Dedifferentiated amniotic fluid mesenchymal stem cell (primary cell): ENCODE measurements at regions not wholly inside any gene's neighbourhood (a gene's known extent, or its start where the extent isn't known, plus 50 kb on each side); places are given as distances from the start of the nearest gene placed in this dataset.

Source experiments
- DNase-seq: peaks from one replicate; pipeline ENCODE4 v3.0.0-alpha.2; 2016; ENCODE audit errors: extremely low spot score

GRCh38 chr10:117716889-117717288, 174.3 kb downstream of the EMX2 start:
- no peak for DNase-seq

DNA sequence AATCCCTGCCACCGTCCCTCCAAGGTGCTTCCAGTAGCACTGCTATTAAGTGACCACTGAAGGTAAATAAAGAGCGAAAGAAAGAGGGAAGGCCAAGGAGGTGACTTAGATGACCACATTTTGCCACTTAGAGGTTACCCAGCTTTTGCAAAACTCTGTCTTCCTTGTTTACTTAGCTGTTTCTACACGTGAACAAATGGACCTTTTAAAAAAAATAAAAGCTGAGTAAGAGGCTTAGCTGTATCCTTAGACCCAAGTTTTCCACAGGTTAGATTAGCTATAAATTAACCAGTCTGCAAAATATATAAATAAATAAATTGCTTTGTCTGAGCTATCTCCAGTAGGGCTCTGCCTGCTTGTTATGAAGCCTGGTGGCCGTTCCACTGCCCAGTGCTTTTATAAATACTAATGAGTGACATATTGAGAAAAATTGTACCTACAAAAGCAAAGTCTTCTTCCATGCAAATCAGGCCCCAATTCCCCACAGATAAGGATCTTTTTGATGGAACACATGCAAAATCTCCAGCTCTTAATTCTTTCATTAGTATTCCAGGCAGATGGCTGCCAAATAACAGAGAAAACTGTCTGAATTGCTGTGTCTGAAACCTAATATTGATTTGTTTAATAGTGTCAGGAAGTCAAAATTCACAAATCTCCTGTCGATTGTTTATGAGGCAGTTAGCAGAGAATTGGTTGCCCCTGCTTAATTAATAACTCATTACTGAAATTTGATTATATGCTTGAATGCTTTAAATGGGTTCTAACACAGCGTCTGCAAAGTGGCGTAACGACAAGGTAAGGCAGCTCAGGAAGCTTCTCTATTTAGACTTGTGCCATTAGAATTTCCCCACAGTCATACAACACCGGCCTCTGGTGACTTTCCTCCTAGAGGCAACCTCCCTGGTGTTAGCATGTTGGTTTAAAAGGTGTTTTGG, 176.7 kb downstream of the EMX2 start:
- no peak for DNase-seq

GRCh38 chr10:117720931-117721835, 178.6 kb downstream of the EMX2 start:
- DNase-seq: no peak

- no peak for DNase-seq
Observed at GRCh38 chr10:117721873-117722272, 179.3 kb downstream of the EMX2 start.

- DNase-seq: no peak
Observed at GRCh38 chr10:117723343-117723742, 180.8 kb downstream of the EMX2 start.

DNA sequence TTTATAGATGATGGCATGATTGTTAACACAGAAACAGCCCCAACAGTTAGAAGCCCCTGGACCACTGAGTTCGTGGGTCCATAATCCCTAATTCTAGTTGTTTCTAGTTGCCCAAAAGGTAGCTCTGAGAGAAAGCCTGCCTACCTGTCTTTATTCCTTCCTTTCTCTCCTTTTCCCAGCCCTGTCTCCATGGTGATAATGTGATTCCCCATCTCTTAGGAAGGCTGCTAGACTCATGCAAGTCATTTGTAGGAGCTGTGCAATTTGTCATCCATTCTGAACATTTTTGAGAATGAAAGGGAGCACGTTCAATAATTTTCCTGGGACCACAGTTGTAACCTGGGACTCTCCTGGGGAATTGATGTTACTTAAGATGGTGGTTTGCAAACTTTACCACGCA, 183.4 kb downstream of the EMX2 start:
- DNase-seq: no peak

GRCh38 chr10:117726596-117727295, 184.2 kb downstream of the EMX2 start:
- no peak for DNase-seq

DNA sequence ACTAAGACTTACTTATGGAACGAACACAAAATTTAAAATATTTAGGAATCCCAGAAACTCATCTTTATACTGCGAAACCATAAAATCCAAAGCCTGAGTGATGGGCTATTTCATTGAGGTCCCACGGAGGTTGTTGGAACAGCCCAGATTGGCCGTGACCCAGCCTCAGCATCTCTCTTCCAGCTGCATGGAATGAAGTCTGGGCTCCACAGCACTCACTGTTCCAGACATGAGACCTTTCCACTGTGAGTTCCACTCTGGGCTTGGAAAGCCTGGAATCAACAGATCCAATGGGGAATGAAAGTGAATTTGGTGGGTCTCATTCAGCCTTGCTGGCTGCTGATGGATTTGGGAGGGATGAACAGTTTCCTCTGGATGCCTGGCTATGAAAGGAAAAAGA, 184.9 kb downstream of the EMX2 start:
- DNase-seq: no peak

- DNase-seq: no peak
Observed at GRCh38 chr10:117728087-117728486, 185.5 kb downstream of the EMX2 start.

GRCh38 chr10:117729156-117729555, 186.6 kb downstream of the EMX2 start:
- DNase-seq: no peak

- DNase-seq: no peak
Observed at GRCh38 chr10:117731121-117731791, 188.7 kb downstream of the EMX2 start.

DNA sequence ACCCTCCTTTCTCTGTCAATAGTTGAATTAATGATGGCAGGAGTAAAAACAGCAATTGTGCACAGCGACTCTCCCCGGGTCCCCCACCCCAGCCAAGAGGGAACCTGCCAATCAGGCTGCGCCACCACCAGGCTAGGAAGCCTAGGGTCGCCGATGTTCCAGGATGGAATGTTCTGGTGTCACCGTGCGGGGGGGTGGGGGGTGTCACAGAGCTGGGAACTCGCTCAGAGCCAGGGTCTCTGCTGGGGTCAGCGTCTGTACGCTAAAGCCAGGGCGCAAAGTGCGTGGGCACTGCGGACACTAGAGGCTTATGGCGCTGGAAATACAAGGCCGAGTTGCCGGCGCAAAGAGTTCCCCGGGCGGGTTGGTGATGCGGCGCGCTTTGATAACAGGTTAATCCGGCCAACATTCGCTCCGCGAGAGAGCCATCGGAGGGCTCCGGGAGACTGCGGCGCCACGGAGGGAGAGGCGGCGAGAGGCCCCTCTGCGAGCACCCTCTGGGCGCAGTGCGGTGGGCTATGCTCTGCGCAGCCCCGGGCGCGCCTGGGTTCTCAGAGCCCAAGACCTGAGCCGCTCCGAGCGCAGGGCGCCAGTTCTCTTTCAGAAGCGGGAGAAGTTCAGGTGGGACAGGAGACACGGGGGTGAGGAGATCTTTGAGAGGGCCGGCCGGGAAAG, 192.3 kb downstream of the EMX2 start:
- DNase-seq: no peak

DNA sequence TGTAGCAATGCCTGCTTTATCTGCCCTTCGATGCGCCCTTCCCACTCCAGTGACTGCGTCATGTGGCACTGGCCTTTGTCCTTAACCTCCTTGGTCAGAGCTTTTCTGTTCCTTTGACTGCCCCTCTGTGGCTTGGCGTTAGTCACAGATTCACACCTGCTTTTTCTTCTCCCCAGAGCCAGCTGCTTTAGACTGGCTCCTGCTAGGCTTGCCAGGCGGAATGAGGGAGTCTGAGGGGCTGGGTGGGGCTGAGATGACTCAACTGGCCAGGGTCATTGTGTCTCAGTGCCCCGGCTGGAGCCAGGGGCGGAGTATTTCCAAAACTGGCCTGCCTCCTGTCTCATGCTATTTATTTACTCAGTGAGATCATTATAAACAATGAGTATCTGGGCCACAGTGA, 194.1 kb downstream of the EMX2 start:
- DNase-seq: no peak

DNA sequence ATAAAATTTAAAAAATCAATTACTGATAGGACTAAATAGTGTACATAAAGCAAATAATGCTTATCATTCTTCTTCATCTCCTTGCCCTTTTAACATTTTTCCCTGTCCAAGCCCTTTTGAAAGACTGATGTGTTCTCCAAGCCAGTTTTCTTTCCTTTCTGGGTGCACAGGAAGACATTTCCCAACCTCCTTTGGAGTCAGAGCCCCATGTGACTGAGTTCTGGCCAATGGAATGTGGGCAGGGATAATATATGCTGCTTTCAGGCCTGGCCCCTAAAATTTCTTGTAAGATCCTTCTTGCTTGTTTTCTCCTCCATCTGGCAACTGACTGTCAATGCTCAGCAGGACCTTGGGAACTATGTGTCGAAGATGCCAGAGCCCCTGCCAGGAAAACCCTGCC, 197.5 kb downstream of the EMX2 start:
- DNase-seq: no peak

GRCh38 chr10:117740691-117741222, 198.2 kb downstream of the EMX2 start:
- no peak for DNase-seq

GRCh38 chr10:117741524-117741923, 199.0 kb downstream of the EMX2 start:
- DNase-seq: no peak

GRCh38 chr10:117743509-117743908, 201.0 kb downstream of the EMX2 start:
- no peak for DNase-seq

DNA sequence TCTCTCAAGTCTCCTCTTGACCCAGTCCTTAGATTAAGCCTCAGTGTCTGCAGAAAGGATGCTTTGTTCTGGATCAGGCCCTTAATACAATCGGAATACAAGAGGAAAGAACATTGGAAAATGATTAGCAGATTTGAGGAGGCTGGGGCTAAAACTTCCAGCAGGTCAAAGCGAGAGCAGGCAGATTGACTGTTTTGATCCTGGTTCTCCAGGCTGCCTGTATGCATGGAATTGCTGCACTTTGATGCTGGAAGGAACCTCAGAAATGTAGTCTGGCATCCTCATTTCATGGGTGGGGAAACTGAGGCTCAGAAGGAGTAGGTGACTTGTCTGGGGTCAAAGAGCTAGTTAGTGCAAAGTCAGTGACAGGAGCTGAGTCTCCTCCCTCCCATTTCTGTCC, 202.8 kb downstream of the EMX2 start:
- no peak for DNase-seq

- DNase-seq: no peak
Observed at GRCh38 chr10:117746541-117747448, 204.2 kb downstream of the EMX2 start.

- no peak for DNase-seq
Observed at GRCh38 chr10:117747636-117748035, 205.1 kb downstream of the EMX2 start.
